ENCODE measurements at regions not wholly inside any gene's neighbourhood (a gene's known extent, or its start where the extent isn't known, plus 50 kb on each side); places are given as distances from the start of the nearest gene placed in this dataset.

- Histone ChIP-seq H3K56ac (ENCODE audit: insufficient read length, low read depth, low read length) (no peak overlapping the region), H3K79me1 (ENCODE audit: insufficient read depth, low read depth, low read length, poor library complexity, severe bottlenecking) (peaks cover 6% of the 10 kb centered on the region), H3K4me2 (ENCODE audit: insufficient read depth, insufficient read length, low read length) (no peak overlapping the region), H3K4me1 (ENCODE audit: insufficient read depth, low read length) (no peaks in the 10 kb centered on the region), H4K5ac (ENCODE audit: insufficient read length, low read depth, low read length) (no peak overlapping the region), H3K14ac (ENCODE audit: insufficient read depth, low read length) (no peak overlapping the region), H4K91ac (ENCODE audit: insufficient read length, low read depth, low read length) (no peak overlapping the region), H4K20me1 (ENCODE audit: control insufficient read depth, insufficient read depth, insufficient read length) (no peaks in the 10 kb centered on the region), H3K9me3 (ENCODE audit: control insufficient read depth, low read depth, low read length) (no peaks in the 10 kb centered on the region), H3K79me2 (ENCODE audit: insufficient read depth, low read length) (no peaks in the 10 kb centered on the region), H3K27me3 (ENCODE audit: insufficient read depth, low read length) (no peaks in the 10 kb centered on the region), H3K27ac (ENCODE audit: insufficient read length, low read depth, low read length) (no peak overlapping the region), H4K8ac (replicated peaks; ENCODE audit: insufficient read length, low read depth, low read length) (no peak overlapping the region), H3K18ac (ENCODE audit: insufficient read length, low read depth, low read length) (no peak overlapping the region), H3K23me2 (ENCODE audit: insufficient read length, low read depth, low read length, poor library complexity, severe bottlenecking) (no peaks in the 10 kb centered on the region), H3T11ph (ENCODE audit: low read length) (no peak overlapping the region), H2AK5ac (ENCODE audit: insufficient read length, low read length) (no peak overlapping the region), H3K23ac (ENCODE audit: insufficient read length, low read depth, low read length) (no peak overlapping the region), H2BK5ac (ENCODE audit: insufficient read length, low read length) (no peak overlapping the region), H2BK20ac (ENCODE audit: low read depth, low read length, poor library complexity, severe bottlenecking) (no peak overlapping the region), H3K9ac (ENCODE audit: extremely low read depth, insufficient read length, low read length) (no peak overlapping the region), H2BK120ac (ENCODE audit: low read depth, low read length, poor library complexity, severe bottlenecking) (no peak overlapping the region), H2BK15ac (ENCODE audit: low read depth, low read length) (no peak overlapping the region), H2BK12ac (ENCODE audit: insufficient read length, low read depth, low read length) (no peak overlapping the region), H3K4ac (ENCODE audit: low read depth, low read length) (no peak overlapping the region), H2AFZ (ENCODE audit: low read length) (no peak overlapping the region)
- TF ChIP-seq CTCF (conservative IDR thresholded peaks at IDR 0.05): no peak
- Mint-ChIP-seq H3K9me3 (peaks cover 3 to 4% of the 10 kb centered on the region in 2 experiments; a peak in 1 of 5 replicates), H3K4me1 (peaks cover 8 to 14% of the 10 kb centered on the region in 2 experiments), H3K27ac (peak overlapping the region in 2 of 3 experiments; percentile 6 to 7; a peak in 3 of 7 replicates), H3K36me3 (ENCODE audit: insufficient read depth in 1 of 3, low read depth in 3 of 3) (no peaks in the 10 kb centered on the region; a peak in 1 of 7 replicates), H3K27me3 (ENCODE audit: low read depth) (no peaks in the 10 kb centered on the region), H3K4me3 (no peak overlapping the region)
- no CpG with 5 or more reads among the region's 6 CpGs for WGBS (ENCODE audit: extremely low coverage, insufficient read length, low lambda C conversion rate)
- no peak for DNase-seq
Observed at GRCh38 chr6:144411531-144412165, 126.5 kb downstream of the UTRN start.

All from H9 (cell line).